Heart right ventricle (tissue), 16 donors: ENCODE measurements at regions not wholly inside any gene's neighbourhood (a gene's known extent, or its start where the extent isn't known, plus 50 kb on each side); places are given as distances from the start of the nearest gene placed in this dataset.
"Not testable (repeated sequence)": the region's sequence is repeated elsewhere in the genome, so short reads cannot be mapped to it uniquely, and the experiment has no call there.

Experiments
- ATAC-seq, 8 donors: fragments of 200-7000 bp; cut with Tn5 transposase; one replicate each; pipeline ENCODE4 v1.9.1; 2020; ENCODE audit warnings: mild to moderate bottlenecking in 8 of 8, moderate library complexity in 8 of 8, moderate number of reproducible peaks in 1 of 8
- DNase-seq, 2 donors: peaks; one replicate each; pipeline ENCODE4 v3.0.0-alpha.2; 2020
- H3K27ac ChIP-seq, 10 donors: fragments of 200-600 bp; sonication (generic) in 2 of 10; one replicate each; pipeline versions ENCODE4 v1.5.0 to v1.8.0; 2020 to 2022; ENCODE audit warnings: mild to moderate bottlenecking in 3 of 10
- H3K27me3 ChIP-seq, 7 donors: fragments of 200-600 bp; one replicate each; pipeline ENCODE4 v1.8.0; 2021 to 2022; ENCODE audit warnings: mild to moderate bottlenecking in 2 of 7
- H3K36me3 ChIP-seq, 9 donors: fragments of 200-600 bp; sonication (generic) in 1 of 9; one replicate each; pipeline versions ENCODE4 v1.5.0 to v1.8.0; 2020 to 2022; ENCODE audit warnings: mild to moderate bottlenecking in 2 of 9
- H3K4me1 ChIP-seq, 9 donors: fragments of 200-600 bp; sonication (generic) in 1 of 9; one replicate each; pipeline versions ENCODE4 v1.5.0 to v1.8.0; 2020 to 2022; ENCODE audit warnings: mild to moderate bottlenecking in 4 of 9
- H3K4me3 ChIP-seq, 10 donors: fragments of 200-600 bp; sonication (generic) in 2 of 10; one replicate each; pipeline versions ENCODE4 v1.5.0 to v1.8.0; 2020 to 2022; ENCODE audit warnings: mild to moderate bottlenecking in 7 of 10, moderate library complexity in 2 of 10
- H3K9me3 ChIP-seq, 11 donors: fragments of 200-600 bp in 10 of 11; sonication (generic) in 2 of 11; one replicate each; pipeline versions ENCODE4 v1.5.0 to v1.8.0; 2013 to 2022; ENCODE audit warnings: mild to moderate bottlenecking in 2 of 11, control low read depth in 1 of 11, moderate library complexity in 1 of 11
- WGBS, 2 donors: extraction: QIAGEN DNeasy Blood & Tissue Kit; methylation state at CpG; one replicate each; pipeline ENCODE4 v1.1.7; 2013; ENCODE audit warnings: inconsistent platforms in 1 of 2; 5-methylcytosine and 5-hydroxymethylcytosine counted together
- intact Hi-C, 10 donors: fragments of 100-400 bp; cut with DNase I; formaldehyde crosslinking; loops; one replicate each; pipeline versions ENCODE4 v1.11.1 to v1.14.2; 2022
- TF ChIP-seq, protein P1 (sequence below), 9 donors: fragments of 200-600 bp; sonication (generic) in 2 of 9; IDR thresholded peaks; one replicate each; pipeline versions ENCODE4 v1.5.0 to v1.8.0; 2021 to 2022; ENCODE audit warnings: antibody characterized with exemption in 9 of 9, mild to moderate bottlenecking in 5 of 9, moderate library complexity in 1 of 9
- donor health status: Arrhythmogenic right ventricular cardiomyopathy.
- donor health status: ischemic (EF 13 %, LVEDD 7.1; RV severe dilation, severe dysfunction).
- donor health status: healthy with polysubstance abuse.
- donor health status: DM: no; HTN: yes; CAD: no.
- donor health status: DM: no; HTN: no; CAD: no.
- donor health status: ischemic (EF 25% LVEDD 6.9; RV normal size, moderate dysfunction).
- donor health status: ischemic (EF 25% LVEDD 5.7; RV mildly dilated, moderate dysfunction).
- donor health status: healthy.
- donor health status: DM: yes; HTN: yes; CAD: no.
- donor health status: Ischemic cardiomyopathy.
- donor health status: ischemic (EF 35%, LVEDD 5.7; RV mildly dilated, moderate dysfunction).
- donor health status: nonischemic (EF 11% LVEDD 7.7; RV severe dilation, severe dysfunction).
- donor health status: DM: yes; HTN: yes; CAD: no.
- donor health status: PGD.
- donor health status: ischemic (EF 29% LVEDD 5.4; RV normal size, mild dysfunction).
- donor health status: nonischemic (EF 23%, LVEDD 6.1; RV moderate dilation, normal function).

DNA sequence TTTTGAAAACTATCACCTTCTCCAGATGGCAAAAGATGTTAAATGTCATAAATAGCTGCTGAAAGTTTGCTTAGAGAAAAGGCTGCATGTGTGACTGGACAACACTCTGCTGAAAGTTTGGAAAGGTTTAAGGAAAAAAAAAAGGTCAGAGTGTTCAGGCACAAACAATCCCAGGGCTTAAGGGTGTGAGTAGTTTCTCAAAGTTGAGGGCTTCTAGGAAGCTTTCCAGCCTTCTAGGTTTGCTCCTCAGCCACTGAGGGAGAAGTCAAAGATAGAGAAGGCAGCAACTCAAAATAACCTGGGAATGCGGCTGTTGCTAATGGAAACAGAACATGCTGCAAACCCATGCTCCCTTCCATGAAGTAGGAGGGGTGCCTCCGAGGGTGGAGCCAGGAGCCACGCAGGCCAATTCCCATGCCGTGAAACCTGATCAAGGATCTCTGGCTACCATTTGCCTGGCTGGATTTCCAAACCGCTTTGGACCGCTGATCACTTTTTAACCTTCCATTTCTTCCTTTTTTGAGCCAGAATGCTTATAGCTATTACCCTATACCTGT lies 88.0 kb downstream of the TEX51 start:
- Histone ChIP-seq H3K9me3 (peaks cover 0 to 5% (median 0%) of the 10 kb centered on the region in 11 donors), H3K36me3 (no peaks in the 10 kb centered on the region), H3K4me1 (no peaks in the 10 kb centered on the region), H3K27ac (no peak overlapping the region), H3K27me3 (peaks cover 0 to 29% (median 10%) of the 10 kb centered on the region in 7 donors), H3K4me3 (no peak overlapping the region)
- intact Hi-C loops = no loop called here
- TF ChIP-seq, protein P1, sequence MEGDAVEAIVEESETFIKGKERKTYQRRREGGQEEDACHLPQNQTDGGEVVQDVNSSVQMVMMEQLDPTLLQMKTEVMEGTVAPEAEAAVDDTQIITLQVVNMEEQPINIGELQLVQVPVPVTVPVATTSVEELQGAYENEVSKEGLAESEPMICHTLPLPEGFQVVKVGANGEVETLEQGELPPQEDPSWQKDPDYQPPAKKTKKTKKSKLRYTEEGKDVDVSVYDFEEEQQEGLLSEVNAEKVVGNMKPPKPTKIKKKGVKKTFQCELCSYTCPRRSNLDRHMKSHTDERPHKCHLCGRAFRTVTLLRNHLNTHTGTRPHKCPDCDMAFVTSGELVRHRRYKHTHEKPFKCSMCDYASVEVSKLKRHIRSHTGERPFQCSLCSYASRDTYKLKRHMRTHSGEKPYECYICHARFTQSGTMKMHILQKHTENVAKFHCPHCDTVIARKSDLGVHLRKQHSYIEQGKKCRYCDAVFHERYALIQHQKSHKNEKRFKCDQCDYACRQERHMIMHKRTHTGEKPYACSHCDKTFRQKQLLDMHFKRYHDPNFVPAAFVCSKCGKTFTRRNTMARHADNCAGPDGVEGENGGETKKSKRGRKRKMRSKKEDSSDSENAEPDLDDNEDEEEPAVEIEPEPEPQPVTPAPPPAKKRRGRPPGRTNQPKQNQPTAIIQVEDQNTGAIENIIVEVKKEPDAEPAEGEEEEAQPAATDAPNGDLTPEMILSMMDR (IDR thresholded peaks at IDR 0.05) = no peak
- DNase-seq (no peak), ATAC-seq (no peak)
- whole genome bisulfite sequencing, 2 donors = 58 to 62% methylated on average over 6 of the region's 6 CpGs

DNA sequence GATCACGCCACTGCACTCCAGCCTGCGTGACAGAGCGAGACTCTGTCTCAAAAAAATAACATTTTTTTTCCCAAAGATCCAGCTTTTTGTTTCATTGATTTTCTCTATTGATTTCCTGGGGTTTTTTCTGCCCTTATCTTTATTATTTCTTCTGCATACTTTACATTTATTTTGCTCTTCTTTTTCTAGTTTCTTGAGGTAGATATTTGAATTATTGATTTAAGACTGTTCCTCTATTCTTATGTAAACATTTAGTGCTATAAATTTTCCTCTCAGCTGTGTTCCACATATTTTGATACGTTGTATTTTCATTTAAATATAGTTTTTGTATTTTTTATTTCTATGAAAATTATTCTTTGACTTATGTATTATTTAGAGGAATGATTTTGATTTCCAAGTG lies 89.8 kb downstream of the TEX51 start:
- WGBS, 2 donors = 77 to 81% methylated on average over 4 of the region's 4 CpGs
- Histone ChIP-seq H3K9me3 (peaks cover 0 to 5% (median 0%) of the 10 kb centered on the region in 11 donors), H3K36me3 (no peaks in the 10 kb centered on the region), H3K4me3 (no peak overlapping the region), H3K27ac (no peak overlapping the region), H3K27me3 (peaks cover 0 to 37% (median 10%) of the 10 kb centered on the region in 7 donors), H3K4me1 (no peaks in the 10 kb centered on the region)
- ATAC-seq = no peak
- DNase-seq = no peak
- intact Hi-C loops = no loop called here
- TF ChIP-seq, protein P1 (IDR thresholded peaks at IDR 0.05) = no peak

DNA sequence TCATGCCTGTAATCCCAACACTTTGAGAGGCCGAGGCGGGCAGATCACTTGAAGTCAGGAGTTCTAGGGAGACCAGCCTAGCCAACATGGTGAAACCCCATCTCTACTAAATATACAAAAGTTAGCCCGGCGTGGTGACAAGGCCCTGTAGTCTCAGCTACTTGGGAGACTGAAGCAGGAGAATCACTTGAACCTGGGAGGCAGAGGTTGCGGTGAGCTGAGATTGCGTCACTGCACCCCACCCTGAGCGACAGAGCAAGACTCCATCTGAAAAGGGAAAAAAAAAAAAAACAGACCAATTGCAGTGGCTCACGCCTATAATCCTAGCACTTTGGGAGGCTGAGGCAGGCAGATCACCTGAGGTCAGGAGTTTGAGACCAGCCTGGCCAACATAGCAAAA lies 90.4 kb downstream of the TEX51 start:
- 92 to 96% methylated on average over 8 of the region's 8 CpGs for WGBS, 2 donors
- H3K9me3 ChIP-seq, intact Hi-C loops, ATAC-seq, DNase-seq, H3K27ac ChIP-seq, H3K36me3 ChIP-seq, H3K4me3 ChIP-seq, H3K4me1 ChIP-seq: not testable (repeated sequence)
- peaks cover 0 to 37% (median 10%) of the 10 kb centered on the region in 7 donors for H3K27me3 ChIP-seq

DNA sequence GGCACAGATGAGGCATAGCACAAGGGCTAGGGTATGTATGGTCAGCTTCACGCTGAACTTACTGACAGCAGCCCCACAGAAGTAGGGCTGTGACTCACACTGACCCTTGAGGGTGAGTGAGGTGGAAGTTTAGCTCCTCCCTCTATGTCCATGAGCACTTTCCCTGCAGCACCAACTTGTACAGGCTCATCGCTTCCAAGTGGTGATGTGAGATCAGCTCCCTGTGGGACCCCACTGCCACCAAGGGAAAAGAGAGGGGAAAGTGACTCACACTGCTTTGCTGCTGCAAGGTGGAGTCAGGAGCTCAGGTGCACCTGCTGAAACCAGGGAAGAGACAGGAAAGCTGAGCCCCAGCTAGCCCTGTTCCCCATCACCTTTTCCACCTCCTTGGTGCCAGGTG lies 91.5 kb downstream of the TEX51 start:
- intact Hi-C loops = no loop called here
- no peak for ATAC-seq
- WGBS, 2 donors = 70 to 87% methylated on average over 2 of the region's 2 CpGs
- Histone ChIP-seq H3K36me3 (no peaks in the 10 kb centered on the region), H3K9me3 (peaks cover 0 to 5% (median 0%) of the 10 kb centered on the region in 11 donors), H3K27me3 (peaks cover 0 to 37% (median 10%) of the 10 kb centered on the region in 7 donors), H3K4me3 (no peak overlapping the region), H3K27ac (no peak overlapping the region), H3K4me1 (no peaks in the 10 kb centered on the region)
- TF ChIP-seq, protein P1 (IDR thresholded peaks at IDR 0.05) = no peak
- DNase-seq = no peak
